HG02981 (cell line): ENCODE measurements at regions not wholly inside any gene's neighbourhood (a gene's known extent, or its start where the extent isn't known, plus 50 kb on each side); places are given as distances from the start of the nearest gene placed in this dataset.
A peak's percentile ranks its signal among the peaks of the same experiment; 100 is the strongest.

Source experiments
- ATAC-seq: cut with Tn5 transposase; IDR thresholded peaks from one replicate; pipeline ENCODE4 v1.9.1; 2021; ENCODE audit warnings: mild to moderate bottlenecking, moderate library complexity; ENCODE audit not compliant: unreplicated experiment

- ATAC-seq: no peak
These were observed 200.4 kb downstream of the TSN start for GRCh38 chr2:121955872-121956271.

- peak; percentile 75 for ATAC-seq
These were observed 204.8 kb downstream of the TSN start for GRCh38 chr2:121960251-121960650.

- no peak for ATAC-seq
These were observed 206.3 kb downstream of the TSN start for GRCh38 chr2:121961761-121962160.

- no peak for ATAC-seq
These were observed 210.2 kb downstream of the TSN start for GRCh38 chr2:121965661-121966060.

GRCh38 chr2:121966663-121967062 lies 211.2 kb downstream of the TSN start:
- ATAC-seq: no peak

- ATAC-seq: no peak
These were observed 213.7 kb downstream of the TSN start for GRCh38 chr2:121969166-121969565.

GRCh38 chr2:121969766-121970639 lies 214.6 kb downstream of the TSN start:
- ATAC-seq: no peak

- ATAC-seq: no peak
These were observed 216.8 kb downstream of the TSN start for GRCh38 chr2:121972203-121972602.

- ATAC-seq: peak; percentile 98
These were observed 219.6 kb downstream of the TSN start for GRCh38 chr2:121974897-121975661.

- no peak for ATAC-seq
These were observed 221.5 kb downstream of the TSN start for GRCh38 chr2:121976926-121977325.

- no peak for ATAC-seq
These were observed 221.9 kb downstream of the TSN start for GRCh38 chr2:121977326-121977725.

GRCh38 chr2:121992700-121993099 lies 237.2 kb downstream of the TSN start:
- ATAC-seq: no peak

- no peak for ATAC-seq
These were observed 238.2 kb downstream of the TSN start for GRCh38 chr2:121993682-121994081.

- ATAC-seq: no peak
These were observed 239.1 kb downstream of the TSN start for GRCh38 chr2:121994238-121995206.

GRCh38 chr2:121998751-121999150 lies 243.3 kb downstream of the TSN start:
- ATAC-seq: no peak

- no peak for ATAC-seq
These were observed 243.8 kb downstream of the TSN start for GRCh38 chr2:121999264-121999663.

- no peak for ATAC-seq
These were observed 245.3 kb downstream of the TSN start for GRCh38 chr2:122000556-122001340.

- ATAC-seq: no peak
These were observed 246.0 kb downstream of the TSN start for GRCh38 chr2:122001441-122001874.

GRCh38 chr2:122003196-122003940 lies 247.9 kb downstream of the TSN start:
- ATAC-seq: no peak
